Bronchial epithelial cell (primary cell): ENCODE measurements at regions not wholly inside any gene's neighbourhood (a gene's known extent, or its start where the extent isn't known, plus 50 kb on each side); places are given as distances from the start of the nearest gene placed in this dataset.

ENCODE experiments used
- DNase-seq: peaks from one replicate; pipeline ENCODE4 v3.0.0-alpha.2; 2010; ENCODE audit warnings: low read depth
- FAIRE-seq: peaks from 2 replicates; lab custom pipeline; 2011; peaks lifted over from hg19 to GRCh38; lab: Jason Lieb, UNC
- H3K27me3 ChIP-seq: 2 replicates; pipeline ENCODE4 v1.5.1; 2011; ENCODE audit warnings: low read length; ENCODE audit not compliant: control insufficient read depth, insufficient read depth
- H3K36me3 ChIP-seq: 2 replicates; pipeline ENCODE4 v1.5.1; 2011; ENCODE audit warnings: low read length; ENCODE audit not compliant: control insufficient read depth, insufficient read depth
- H3K4me3 ChIP-seq: 2 replicates; pipeline ENCODE4 v1.5.1; 2011; ENCODE audit warnings: mild to moderate bottlenecking, low read depth, low read length, control low read depth
- CTCF ChIP-seq: IDR thresholded peaks from 2 replicates; pipeline ENCODE4 v1.5.1; 2011; ENCODE audit warnings: mild to moderate bottlenecking, moderate library complexity, low read length, control low read depth, inconsistent platforms; ENCODE audit not compliant: insufficient read depth, severe bottlenecking

GRCh38 chr18:45496741-45497140 is 118.5 kb upstream of the SLC14A2 start:
- H3K4me3 ChIP-seq = no peak overlapping the region
- TF ChIP-seq CTCF = no peak
- no peaks in the 10 kb centered on the region for H3K36me3 ChIP-seq
- no peak for DNase-seq
- no peak for FAIRE-seq
- H3K27me3 ChIP-seq = peaks cover 5% of the 10 kb centered on the region

GRCh38 chr18:45497595-45498286 is 117.5 kb upstream of the SLC14A2 start:
- Histone ChIP-seq H3K36me3 (no peaks in the 10 kb centered on the region), H3K4me3 (no peak overlapping the region), H3K27me3 (peaks cover 5% of the 10 kb centered on the region)
- DNase-seq = no peak
- TF ChIP-seq CTCF = no peak
- FAIRE-seq = no peak

- no peak for TF ChIP-seq CTCF
- peaks cover 5% of the 10 kb centered on the region for H3K27me3 ChIP-seq
- FAIRE-seq = no peak
- DNase-seq = no peak
- H3K36me3 ChIP-seq = no peaks in the 10 kb centered on the region
- no peak overlapping the region for H3K4me3 ChIP-seq
Measured at GRCh38 chr18:45498287-45498658, 117.0 kb upstream of the SLC14A2 start.

- Histone ChIP-seq H3K4me3 (no peak overlapping the region), H3K27me3 (peaks cover 3% of the 10 kb centered on the region), H3K36me3 (no peaks in the 10 kb centered on the region)
- DNase-seq (no peak), FAIRE-seq (no peak)
- TF ChIP-seq CTCF = no peak
Measured at GRCh38 chr18:45503990-45504389, 111.3 kb upstream of the SLC14A2 start.

GRCh38 chr18:45505497-45506206 is 109.6 kb upstream of the SLC14A2 start:
- no peak for TF ChIP-seq CTCF
- FAIRE-seq = no peak
- H3K27me3 ChIP-seq = peaks cover 3% of the 10 kb centered on the region
- H3K36me3 ChIP-seq = no peaks in the 10 kb centered on the region
- H3K4me3 ChIP-seq = no peak overlapping the region
- no peak for DNase-seq
